Esophagus (tissue), 2 donors: ENCODE measurements at regions not wholly inside any gene's neighbourhood (a gene's known extent, or its start where the extent isn't known, plus 50 kb on each side); places are given as distances from the start of the nearest gene placed in this dataset.

Experiments
- H3K27ac ChIP-seq, 2 donors: one replicate each; pipeline ENCODE4 v1.5.1; 2013; ENCODE audit warnings: low read depth in 2 of 2, mild to moderate bottlenecking in 2 of 2, inconsistent platforms in 1 of 2, low read length in 1 of 2, moderate library complexity in 1 of 2
- H3K27me3 ChIP-seq, 2 donors: one replicate each; pipeline ENCODE4 v1.6.1; 2013; ENCODE audit warnings: low read length in 2 of 2, control low read depth in 1 of 2, mild to moderate bottlenecking in 1 of 2; ENCODE audit not compliant: insufficient read depth in 2 of 2, control insufficient read depth in 1 of 2
- H3K36me3 ChIP-seq, 2 donors: one replicate each; pipeline ENCODE4 v1.6.1; 2013; ENCODE audit warnings: low read length in 1 of 2; ENCODE audit not compliant: control insufficient read depth in 2 of 2, insufficient read depth in 2 of 2
- H3K4me1 ChIP-seq, 2 donors: one replicate each; pipeline ENCODE4 v1.6.1; 2013; ENCODE audit warnings: low read length in 1 of 2; ENCODE audit not compliant: control insufficient read depth in 2 of 2, insufficient read depth in 2 of 2
- H3K4me3 ChIP-seq, 2 donors: one replicate each; pipeline ENCODE4 v1.5.1; 2013; ENCODE audit warnings: low read length in 2 of 2, mild to moderate bottlenecking in 2 of 2, low read depth in 1 of 2, moderate library complexity in 1 of 2
- H3K9me3 ChIP-seq, 2 donors: one replicate each; pipeline ENCODE4 v1.6.1; 2013; ENCODE audit warnings: mild to moderate bottlenecking in 2 of 2, low read depth in 1 of 2, low read length in 1 of 2, moderate library complexity in 1 of 2; ENCODE audit not compliant: control insufficient read depth in 2 of 2, insufficient read depth in 1 of 2
- WGBS, 2 donors: extraction: QIAGEN DNeasy Blood & Tissue Kit; methylation state at CpG; one replicate each; pipeline ENCODE4 v1.1.7; 2013; 5-methylcytosine and 5-hydroxymethylcytosine counted together
- donor health status: healthy with polysubstance abuse.
- donor health status: Bipolar disorder and iron deficiency.

DNA sequence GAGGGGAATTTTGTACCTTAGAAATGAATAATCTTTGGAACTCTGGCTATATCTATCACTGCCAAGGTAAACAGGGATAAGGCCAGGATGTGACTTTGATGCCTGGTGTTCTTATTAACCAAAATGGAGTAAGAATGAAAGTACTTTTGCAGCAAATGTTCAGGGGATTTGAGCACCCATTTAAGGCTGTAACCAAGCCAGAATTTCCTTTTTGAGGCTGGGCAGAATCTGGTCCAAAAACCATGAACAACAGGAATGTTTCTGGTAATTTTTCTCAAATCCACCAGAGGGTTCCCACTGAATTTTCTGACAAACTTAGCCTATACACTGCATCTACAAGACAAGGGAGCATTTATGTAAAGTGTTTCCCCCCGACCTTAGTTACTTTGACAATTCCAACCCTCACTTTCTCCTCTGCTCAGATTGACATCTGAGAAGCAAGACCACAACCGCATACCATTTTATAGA is 120.6 kb downstream of the BAMBI start:
- no peaks in the 10 kb centered on the region for H3K4me1 ChIP-seq
- no peaks in the 10 kb centered on the region for H3K9me3 ChIP-seq
- no peak overlapping the region for H3K4me3 ChIP-seq
- H3K27me3 ChIP-seq, result peaks cover 0 to 2% of the 10 kb centered on the region in 2 donors
- H3K27ac ChIP-seq, result no peak overlapping the region
- H3K36me3 ChIP-seq, result no peaks in the 10 kb centered on the region
- WGBS, 2 donors, result 62 to 63% methylated on average over 2 of the region's 2 CpGs

GRCh38 chr10:28798428-28798955 is 121.2 kb downstream of the BAMBI start:
- no peaks in the 10 kb centered on the region for H3K9me3 ChIP-seq
- no peaks in the 10 kb centered on the region for H3K4me1 ChIP-seq
- H3K27ac ChIP-seq, result no peak overlapping the region
- peaks cover 0 to 2% of the 10 kb centered on the region in 2 donors for H3K27me3 ChIP-seq
- H3K4me3 ChIP-seq, result no peak overlapping the region
- 92 to 95% methylated on average over 4 of the region's 4 CpGs for WGBS, 2 donors
- H3K36me3 ChIP-seq, result no peaks in the 10 kb centered on the region

DNA sequence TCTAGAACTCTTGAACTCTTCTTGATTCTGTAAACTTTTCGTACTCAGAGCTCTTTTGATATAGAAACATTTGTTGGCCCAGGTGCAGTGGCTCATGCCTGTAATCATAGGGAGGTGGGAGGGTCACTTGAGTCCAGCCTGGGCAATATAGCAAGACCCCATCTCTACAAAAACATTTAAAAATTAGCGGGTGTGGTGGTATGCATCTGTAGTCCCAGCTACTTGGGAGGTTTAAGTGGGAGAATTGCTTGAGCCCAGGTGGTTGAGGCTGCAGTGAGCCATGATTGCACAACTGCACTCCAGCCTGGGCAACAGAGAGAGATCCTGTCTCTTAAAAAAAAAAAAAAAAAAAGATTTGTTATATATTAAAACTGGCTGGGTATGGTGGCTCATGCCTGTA is 121.6 kb downstream of the BAMBI start:
- Histone ChIP-seq H3K9me3 (no peaks in the 10 kb centered on the region), H3K36me3 (no peaks in the 10 kb centered on the region), H3K27me3 (peaks cover 0 to 2% of the 10 kb centered on the region in 2 donors), H3K4me1 (no peaks in the 10 kb centered on the region), H3K4me3 (no peak overlapping the region), H3K27ac (no peak overlapping the region)
- WGBS, 2 donors, result 84 to 93% methylated on average over 2 of the region's 2 CpGs

GRCh38 chr10:28800144-28800543 is 122.8 kb downstream of the BAMBI start:
- H3K27me3 ChIP-seq, result peaks cover 0 to 2% of the 10 kb centered on the region in 2 donors
- no peaks in the 10 kb centered on the region for H3K4me1 ChIP-seq

DNA sequence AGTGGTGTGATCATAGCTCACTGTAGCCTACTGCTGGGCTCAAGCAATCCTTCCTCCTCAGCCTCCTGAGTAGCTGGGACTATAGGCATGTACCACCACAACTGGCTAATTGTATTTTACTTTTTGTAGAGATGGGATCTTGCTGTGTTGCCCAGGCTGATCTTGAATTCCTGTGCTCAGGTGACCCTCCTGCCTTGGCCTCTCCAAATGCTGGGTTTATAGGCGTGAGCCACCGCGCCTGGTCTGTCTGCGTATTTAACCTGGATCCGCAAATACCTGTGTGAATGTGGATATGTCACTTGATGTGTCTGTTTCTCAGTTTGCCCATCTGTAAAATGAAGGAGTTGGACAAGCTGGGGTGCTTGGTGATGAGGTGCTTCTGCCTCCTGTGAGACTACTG is 123.9 kb downstream of the BAMBI start:
- H3K27me3 ChIP-seq, result peaks cover 0 to 2% of the 10 kb centered on the region in 2 donors
- no peak overlapping the region for H3K27ac ChIP-seq
- H3K4me3 ChIP-seq, result no peak overlapping the region
- no peaks in the 10 kb centered on the region for H3K36me3 ChIP-seq
- H3K4me1 ChIP-seq, result no peaks in the 10 kb centered on the region
- WGBS, 2 donors, result 94 to 98% methylated on average over 5 of the region's 5 CpGs
- H3K9me3 ChIP-seq, result no peaks in the 10 kb centered on the region

More at GRCh38 chr10:28800144-28800543, 122.8 kb downstream of the BAMBI start:
- Histone ChIP-seq H3K36me3 (no peaks in the 10 kb centered on the region), H3K9me3 (no peaks in the 10 kb centered on the region), H3K4me3 (no peak overlapping the region), H3K27ac (no peak overlapping the region)
- 58 to 73% methylated on average over 5 of the region's 5 CpGs for WGBS, 2 donors

GRCh38 chr10:28801869-28802268 is 124.5 kb downstream of the BAMBI start:
- Histone ChIP-seq H3K9me3 (no peaks in the 10 kb centered on the region), H3K36me3 (no peaks in the 10 kb centered on the region), H3K27ac (no peak overlapping the region), H3K4me3 (no peak overlapping the region), H3K4me1 (no peaks in the 10 kb centered on the region), H3K27me3 (peaks cover 0 to 2% of the 10 kb centered on the region in 2 donors)
- 62 to 85% methylated on average over 1 of the region's 1 CpG for WGBS, 2 donors

GRCh38 chr10:28805390-28805789 is 128.1 kb downstream of the BAMBI start:
- Histone ChIP-seq H3K27me3 (peaks cover 0 to 2% of the 10 kb centered on the region in 2 donors), H3K4me3 (no peak overlapping the region), H3K27ac (no peak overlapping the region), H3K9me3 (no peaks in the 10 kb centered on the region), H3K36me3 (no peaks in the 10 kb centered on the region), H3K4me1 (no peaks in the 10 kb centered on the region)
- WGBS, 2 donors, result 95 to 100% methylated on average over 1 of the region's 1 CpG

DNA sequence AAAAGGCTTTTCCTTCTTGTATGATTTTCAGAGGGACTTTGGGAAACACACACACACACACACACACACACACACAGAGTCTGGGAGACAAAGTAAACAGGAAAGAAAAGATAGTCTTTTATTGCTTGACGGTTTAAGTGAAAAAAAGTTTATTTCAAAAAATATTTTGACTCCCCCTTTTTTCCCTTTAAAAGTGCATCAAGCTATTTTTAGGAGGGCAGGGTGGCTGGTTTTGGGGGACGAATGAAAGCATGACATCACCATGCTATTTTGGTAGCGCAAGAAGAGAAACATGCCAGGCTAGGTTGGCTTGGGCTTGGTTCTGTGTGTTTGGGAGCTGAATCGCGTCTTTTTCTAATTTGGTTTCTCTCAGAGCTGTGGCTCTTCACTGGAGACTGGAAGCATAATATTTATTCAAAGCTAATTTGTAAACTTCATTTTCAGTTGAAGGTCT is 129.2 kb downstream of the BAMBI start:
- Histone ChIP-seq H3K27me3 (peaks cover 0 to 1% of the 10 kb centered on the region in 2 donors), H3K4me1 (no peaks in the 10 kb centered on the region), H3K27ac (no peak overlapping the region), H3K36me3 (no peaks in the 10 kb centered on the region), H3K4me3 (no peak overlapping the region), H3K9me3 (no peaks in the 10 kb centered on the region)
- WGBS, 2 donors, result 58 to 59% methylated on average over 5 of the region's 5 CpGs

GRCh38 chr10:28806951-28807759 is 129.8 kb downstream of the BAMBI start:
- Histone ChIP-seq H3K27ac (no peak overlapping the region), H3K9me3 (no peaks in the 10 kb centered on the region), H3K36me3 (no peaks in the 10 kb centered on the region), H3K4me1 (no peaks in the 10 kb centered on the region), H3K4me3 (no peak overlapping the region), H3K27me3 (no peaks in the 10 kb centered on the region)
- WGBS, 2 donors, result 55 to 56% methylated on average over 8 of the region's 8 CpGs
